Left colon (tissue), 2 donors: ENCODE measurements at regions not wholly inside any gene's neighbourhood (a gene's known extent, or its start where the extent isn't known, plus 50 kb on each side); places are given as distances from the start of the nearest gene placed in this dataset.
"Not testable (repeated sequence)": the region's sequence is repeated elsewhere in the genome, so short reads cannot be mapped to it uniquely, and the experiment has no call there.

Source experiments
- ATAC-seq: fragments of 200-7000 bp; cut with Tn5 transposase; one replicate; pipeline ENCODE4 v1.9.1; 2020; ENCODE audit warnings: mild to moderate bottlenecking, moderate library complexity
- DNase-seq, 2 donors: peaks; one replicate each; pipeline ENCODE4 v3.0.0-alpha.2; 2020
- intact Hi-C, 2 donors: fragments of 100-400 bp; cut with DNase I in 1 of 2; cut with micrococcal nuclease in 1 of 2; formaldehyde crosslinking; loops; one replicate each; pipeline versions ENCODE4 v1.11.2 to v1.14.0; 2022; cut with DNase I, micrococcal nuclease
- donor health status: DM: no; HTN: no; CAD: no.
- donor health status: DM: yes; HTN: yes; CAD: no.

- intact Hi-C loops: no loop called here
- ATAC-seq: no peak
- no peak for DNase-seq
Observed at GRCh38 chr17:62134397-62134796, 69.3 kb upstream of the MED13 start.

GRCh38 chr17:62131271-62131670 is 66.2 kb upstream of the MED13 start:
- ATAC-seq, DNase-seq, intact Hi-C loops: not testable (repeated sequence)

GRCh38 chr17:62130739-62131138 is 65.7 kb upstream of the MED13 start:
- intact Hi-C loops: no loop called here
- DNase-seq (no peak), ATAC-seq (no peak)

DNA sequence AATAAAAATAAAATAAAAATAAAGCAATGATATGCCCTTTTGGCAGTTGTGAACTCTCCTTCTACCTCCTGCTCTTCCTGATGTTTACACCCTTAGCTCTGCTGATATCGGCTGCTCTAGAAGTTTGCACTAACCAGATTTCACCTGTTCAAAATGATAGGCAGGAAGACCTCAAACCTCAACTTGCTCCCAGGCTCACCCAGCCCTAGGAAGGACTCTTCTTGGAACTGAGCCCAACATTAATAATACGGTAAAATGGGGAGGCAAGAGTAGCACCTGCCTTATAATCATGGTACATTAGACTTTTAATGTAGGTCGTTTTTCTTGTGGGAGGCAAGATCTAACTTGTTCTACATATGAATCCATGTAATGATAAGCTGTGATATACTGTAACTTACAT is 61.2 kb upstream of the MED13 start:
- DNase-seq (no peak), ATAC-seq (peak; percentile 35)
- intact Hi-C loops: no loop called here

GRCh38 chr17:62125307-62125706 is 60.2 kb upstream of the MED13 start:
- no peak for DNase-seq
- intact Hi-C loops: no loop called here

GRCh38 chr17:62121025-62121730 is 56.1 kb upstream of the MED13 start:
- intact Hi-C loops: no loop called here
- DNase-seq (no peak), ATAC-seq (peak; percentile 94)

More at GRCh38 chr17:62125307-62125706, 60.2 kb upstream of the MED13 start:
- ATAC-seq: no peak

DNA sequence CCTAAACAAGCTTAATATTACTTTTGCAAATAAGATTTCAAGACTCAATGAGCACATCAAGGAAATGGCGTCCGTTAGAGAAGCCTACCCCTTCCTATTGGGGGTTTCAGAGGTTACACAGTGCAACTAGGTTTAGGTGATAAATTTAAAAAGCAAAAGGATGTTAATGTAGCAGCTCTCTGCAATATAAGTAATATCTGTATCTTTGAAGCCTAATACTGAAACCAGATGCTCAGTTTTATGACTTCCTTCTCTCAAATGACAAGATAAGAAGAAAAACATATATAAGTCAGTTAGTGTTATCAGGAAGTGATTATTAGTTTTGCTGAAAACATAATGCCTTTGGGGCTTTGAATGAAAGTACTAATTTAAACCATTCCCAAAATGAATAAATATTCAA is 54.3 kb upstream of the MED13 start:
- intact Hi-C loops: no loop called here
- ATAC-seq (no peak), DNase-seq (no peak)
